ENCODE measurements at regions not wholly inside any gene's neighbourhood (a gene's known extent, or its start where the extent isn't known, plus 50 kb on each side); places are given as distances from the start of the nearest gene placed in this dataset.

- TF ChIP-seq, protein P1, sequence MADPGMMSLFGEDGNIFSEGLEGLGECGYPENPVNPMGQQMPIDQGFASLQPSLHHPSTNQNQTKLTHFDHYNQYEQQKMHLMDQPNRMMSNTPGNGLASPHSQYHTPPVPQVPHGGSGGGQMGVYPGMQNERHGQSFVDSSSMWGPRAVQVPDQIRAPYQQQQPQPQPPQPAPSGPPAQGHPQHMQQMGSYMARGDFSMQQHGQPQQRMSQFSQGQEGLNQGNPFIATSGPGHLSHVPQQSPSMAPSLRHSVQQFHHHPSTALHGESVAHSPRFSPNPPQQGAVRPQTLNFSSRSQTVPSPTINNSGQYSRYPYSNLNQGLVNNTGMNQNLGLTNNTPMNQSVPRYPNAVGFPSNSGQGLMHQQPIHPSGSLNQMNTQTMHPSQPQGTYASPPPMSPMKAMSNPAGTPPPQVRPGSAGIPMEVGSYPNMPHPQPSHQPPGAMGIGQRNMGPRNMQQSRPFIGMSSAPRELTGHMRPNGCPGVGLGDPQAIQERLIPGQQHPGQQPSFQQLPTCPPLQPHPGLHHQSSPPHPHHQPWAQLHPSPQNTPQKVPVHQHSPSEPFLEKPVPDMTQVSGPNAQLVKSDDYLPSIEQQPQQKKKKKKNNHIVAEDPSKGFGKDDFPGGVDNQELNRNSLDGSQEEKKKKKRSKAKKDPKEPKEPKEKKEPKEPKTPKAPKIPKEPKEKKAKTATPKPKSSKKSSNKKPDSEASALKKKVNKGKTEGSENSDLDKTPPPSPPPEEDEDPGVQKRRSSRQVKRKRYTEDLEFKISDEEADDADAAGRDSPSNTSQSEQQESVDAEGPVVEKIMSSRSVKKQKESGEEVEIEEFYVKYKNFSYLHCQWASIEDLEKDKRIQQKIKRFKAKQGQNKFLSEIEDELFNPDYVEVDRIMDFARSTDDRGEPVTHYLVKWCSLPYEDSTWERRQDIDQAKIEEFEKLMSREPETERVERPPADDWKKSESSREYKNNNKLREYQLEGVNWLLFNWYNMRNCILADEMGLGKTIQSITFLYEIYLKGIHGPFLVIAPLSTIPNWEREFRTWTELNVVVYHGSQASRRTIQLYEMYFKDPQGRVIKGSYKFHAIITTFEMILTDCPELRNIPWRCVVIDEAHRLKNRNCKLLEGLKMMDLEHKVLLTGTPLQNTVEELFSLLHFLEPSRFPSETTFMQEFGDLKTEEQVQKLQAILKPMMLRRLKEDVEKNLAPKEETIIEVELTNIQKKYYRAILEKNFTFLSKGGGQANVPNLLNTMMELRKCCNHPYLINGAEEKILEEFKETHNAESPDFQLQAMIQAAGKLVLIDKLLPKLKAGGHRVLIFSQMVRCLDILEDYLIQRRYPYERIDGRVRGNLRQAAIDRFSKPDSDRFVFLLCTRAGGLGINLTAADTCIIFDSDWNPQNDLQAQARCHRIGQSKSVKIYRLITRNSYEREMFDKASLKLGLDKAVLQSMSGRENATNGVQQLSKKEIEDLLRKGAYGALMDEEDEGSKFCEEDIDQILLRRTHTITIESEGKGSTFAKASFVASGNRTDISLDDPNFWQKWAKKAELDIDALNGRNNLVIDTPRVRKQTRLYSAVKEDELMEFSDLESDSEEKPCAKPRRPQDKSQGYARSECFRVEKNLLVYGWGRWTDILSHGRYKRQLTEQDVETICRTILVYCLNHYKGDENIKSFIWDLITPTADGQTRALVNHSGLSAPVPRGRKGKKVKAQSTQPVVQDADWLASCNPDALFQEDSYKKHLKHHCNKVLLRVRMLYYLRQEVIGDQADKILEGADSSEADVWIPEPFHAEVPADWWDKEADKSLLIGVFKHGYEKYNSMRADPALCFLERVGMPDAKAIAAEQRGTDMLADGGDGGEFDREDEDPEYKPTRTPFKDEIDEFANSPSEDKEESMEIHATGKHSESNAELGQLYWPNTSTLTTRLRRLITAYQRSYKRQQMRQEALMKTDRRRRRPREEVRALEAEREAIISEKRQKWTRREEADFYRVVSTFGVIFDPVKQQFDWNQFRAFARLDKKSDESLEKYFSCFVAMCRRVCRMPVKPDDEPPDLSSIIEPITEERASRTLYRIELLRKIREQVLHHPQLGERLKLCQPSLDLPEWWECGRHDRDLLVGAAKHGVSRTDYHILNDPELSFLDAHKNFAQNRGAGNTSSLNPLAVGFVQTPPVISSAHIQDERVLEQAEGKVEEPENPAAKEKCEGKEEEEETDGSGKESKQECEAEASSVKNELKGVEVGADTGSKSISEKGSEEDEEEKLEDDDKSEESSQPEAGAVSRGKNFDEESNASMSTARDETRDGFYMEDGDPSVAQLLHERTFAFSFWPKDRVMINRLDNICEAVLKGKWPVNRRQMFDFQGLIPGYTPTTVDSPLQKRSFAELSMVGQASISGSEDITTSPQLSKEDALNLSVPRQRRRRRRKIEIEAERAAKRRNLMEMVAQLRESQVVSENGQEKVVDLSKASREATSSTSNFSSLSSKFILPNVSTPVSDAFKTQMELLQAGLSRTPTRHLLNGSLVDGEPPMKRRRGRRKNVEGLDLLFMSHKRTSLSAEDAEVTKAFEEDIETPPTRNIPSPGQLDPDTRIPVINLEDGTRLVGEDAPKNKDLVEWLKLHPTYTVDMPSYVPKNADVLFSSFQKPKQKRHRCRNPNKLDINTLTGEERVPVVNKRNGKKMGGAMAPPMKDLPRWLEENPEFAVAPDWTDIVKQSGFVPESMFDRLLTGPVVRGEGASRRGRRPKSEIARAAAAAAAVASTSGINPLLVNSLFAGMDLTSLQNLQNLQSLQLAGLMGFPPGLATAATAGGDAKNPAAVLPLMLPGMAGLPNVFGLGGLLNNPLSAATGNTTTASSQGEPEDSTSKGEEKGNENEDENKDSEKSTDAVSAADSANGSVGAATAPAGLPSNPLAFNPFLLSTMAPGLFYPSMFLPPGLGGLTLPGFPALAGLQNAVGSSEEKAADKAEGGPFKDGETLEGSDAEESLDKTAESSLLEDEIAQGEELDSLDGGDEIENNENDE (IDR thresholded peaks at IDR 0.05; ENCODE audit: insufficient replicate concordance, low read length): no peak
- TF ChIP-seq JUN (IDR thresholded peaks at IDR 0.05; ENCODE audit: low read depth, low read length): no peak
- no peak for TF ChIP-seq E2F6 (IDR thresholded peaks at IDR 0.05)
Measured at GRCh38 chr3:177561769-177562392, 364.6 kb upstream of the TBL1XR1 start (continued).
